Liver (tissue), 8 donors: ENCODE measurements at regions not wholly inside any gene's neighbourhood (a gene's known extent, or its start where the extent isn't known, plus 50 kb on each side); places are given as distances from the start of the nearest gene placed in this dataset.

Experiments
- DNase-seq: peaks from one replicate; pipeline ENCODE4 v3.0.0-alpha.2; 2017; ENCODE audit warnings: low spot score
- H3K27ac ChIP-seq, 2 donors: one replicate each; pipeline ENCODE4 v1.7.0; 2013; ENCODE audit warnings: inconsistent platforms in 2 of 2, low read length in 2 of 2, control low read depth in 1 of 2, low read depth in 1 of 2, mild to moderate bottlenecking in 1 of 2
- H3K27me3 ChIP-seq, 4 donors: one replicate each; pipeline versions ENCODE4 v1.6.1 to v1.7.0; 2013; ENCODE audit warnings: low read length in 3 of 4, inconsistent platforms in 1 of 4, mild to moderate bottlenecking in 1 of 4, moderate library complexity in 1 of 4; ENCODE audit not compliant: control insufficient read depth in 4 of 4, insufficient read depth in 4 of 4
- H3K36me3 ChIP-seq, 4 donors: one replicate each; pipeline versions ENCODE4 v1.6.1 to v1.7.0; 2013; ENCODE audit warnings: low read length in 3 of 4, mild to moderate bottlenecking in 3 of 4, low read depth in 1 of 4, moderate library complexity in 1 of 4; ENCODE audit not compliant: control insufficient read depth in 4 of 4, insufficient read depth in 3 of 4
- H3K4me1 ChIP-seq, 4 donors: one replicate each; pipeline versions ENCODE4 v1.6.1 to v1.7.0; 2013; ENCODE audit warnings: low read length in 3 of 4, mild to moderate bottlenecking in 3 of 4, moderate library complexity in 1 of 4; ENCODE audit not compliant: control insufficient read depth in 4 of 4, insufficient read depth in 4 of 4
- H3K4me3 ChIP-seq, 3 donors: one replicate each; pipeline versions ENCODE4 v1.6.1 to v1.7.0; 2013; ENCODE audit warnings: low read length in 3 of 3, control low read depth in 1 of 3, low read depth in 1 of 3, mild to moderate bottlenecking in 1 of 3
- H3K9ac ChIP-seq, 2 donors: one replicate each; pipeline ENCODE4 v1.7.0; 2013; ENCODE audit warnings: low read length in 2 of 2, mild to moderate bottlenecking in 2 of 2, moderate library complexity in 2 of 2, control low read depth in 1 of 2, low read depth in 1 of 2
- H3K9me3 ChIP-seq, 4 donors: one replicate each; pipeline versions ENCODE4 v1.6.1 to v1.7.0; 2013; ENCODE audit warnings: low read length in 3 of 4; ENCODE audit not compliant: control insufficient read depth in 4 of 4
- EGR1 ChIP-seq, 2 donors: IDR thresholded peaks; 2 replicates each; pipeline ENCODE4 v1.6.1; 2016 to 2018; ENCODE audit warnings: antibody characterized with exemption in 2 of 2, low read depth in 2 of 2
- FOXA2 ChIP-seq: IDR thresholded peaks from 2 replicates; pipeline ENCODE4 v1.6.1; 2016; ENCODE audit warnings: antibody characterized with exemption
- GABPA ChIP-seq, 2 donors: IDR thresholded peaks in 1 of 2; conservative IDR thresholded peaks in 1 of 2; 2 replicates each; pipeline ENCODE4 v1.6.1; 2016; ENCODE audit warnings: antibody characterized with exemption in 2 of 2, mild to moderate bottlenecking in 1 of 2, moderate library complexity in 1 of 2
- HNF4A ChIP-seq, 2 donors: conservative IDR thresholded peaks; 2 replicates each; pipeline ENCODE4 v1.6.1; 2016; ENCODE audit warnings: antibody characterized with exemption in 2 of 2, mild to moderate bottlenecking in 2 of 2
- HNF4G ChIP-seq: IDR thresholded peaks from 2 replicates; pipeline ENCODE4 v1.6.1; 2016; ENCODE audit warnings: antibody characterized with exemption
- JUND ChIP-seq, 2 donors: IDR thresholded peaks; 2 replicates each; pipeline ENCODE4 v1.6.1; 2016; ENCODE audit warnings: antibody characterized with exemption in 2 of 2
- NR2F2 ChIP-seq: IDR thresholded peaks from 2 replicates; pipeline ENCODE4 v1.6.1; 2016; ENCODE audit warnings: antibody characterized with exemption
- RAD21 ChIP-seq, 2 donors: IDR thresholded peaks; 2 replicates each; pipeline ENCODE4 v1.6.1; 2016; ENCODE audit warnings: antibody characterized with exemption in 2 of 2, mild to moderate bottlenecking in 2 of 2
- RXRA ChIP-seq, 2 donors: IDR thresholded peaks; 2 replicates each; pipeline ENCODE4 v1.6.1; 2017 to 2018; ENCODE audit warnings: antibody characterized with exemption in 2 of 2, mild to moderate bottlenecking in 1 of 2
- SP1 ChIP-seq: IDR thresholded peaks from 2 replicates; pipeline ENCODE4 v1.6.1; 2018; ENCODE audit warnings: antibody characterized with exemption, mild to moderate bottlenecking
- TAF1 ChIP-seq: conservative IDR thresholded peaks from 2 replicates; pipeline ENCODE4 v1.6.1; 2016; ENCODE audit warnings: antibody characterized with exemption, mild to moderate bottlenecking
- YY1 ChIP-seq: IDR thresholded peaks from 2 replicates; pipeline ENCODE4 v1.6.1; 2016; ENCODE audit warnings: antibody characterized with exemption, mild to moderate bottlenecking
- WGBS: extraction: QIAGEN DNeasy Blood & Tissue Kit; methylation state at CpG from one replicate; pipeline ENCODE4 v1.1.7; 2013; 5-methylcytosine and 5-hydroxymethylcytosine counted together
- TF ChIP-seq, protein P1 (sequence below): IDR thresholded peaks from 2 replicates; pipeline ENCODE4 v1.6.1; 2016; ENCODE audit warnings: antibody characterized with exemption
- TF ChIP-seq, protein P2 (sequence below): IDR thresholded peaks from 2 replicates; pipeline ENCODE4 v1.6.1; 2016; ENCODE audit warnings: antibody characterized with exemption
- TF ChIP-seq, protein P3 (sequence below): fragments of 150-350 bp; IDR thresholded peaks from 2 replicates; pipeline ENCODE4 v1.5.1; 2017; ENCODE audit warnings: improper control_type of control experiment, low read depth, low read length; ENCODE audit not compliant: missing input control
- TF ChIP-seq, protein P4 (sequence below): IDR thresholded peaks from 2 replicates; pipeline ENCODE4 v1.6.1; 2016; ENCODE audit warnings: antibody characterized with exemption
- TF ChIP-seq, protein P5 (sequence below): IDR thresholded peaks from 2 replicates; pipeline ENCODE4 v1.6.1; 2016; ENCODE audit warnings: antibody characterized with exemption, mild to moderate bottlenecking
- donor health status: healthy.
- donor health status: healthy.
- donor health status: healthy.
- donor health status: healthy.
- donor health status: healthy.

DNA sequence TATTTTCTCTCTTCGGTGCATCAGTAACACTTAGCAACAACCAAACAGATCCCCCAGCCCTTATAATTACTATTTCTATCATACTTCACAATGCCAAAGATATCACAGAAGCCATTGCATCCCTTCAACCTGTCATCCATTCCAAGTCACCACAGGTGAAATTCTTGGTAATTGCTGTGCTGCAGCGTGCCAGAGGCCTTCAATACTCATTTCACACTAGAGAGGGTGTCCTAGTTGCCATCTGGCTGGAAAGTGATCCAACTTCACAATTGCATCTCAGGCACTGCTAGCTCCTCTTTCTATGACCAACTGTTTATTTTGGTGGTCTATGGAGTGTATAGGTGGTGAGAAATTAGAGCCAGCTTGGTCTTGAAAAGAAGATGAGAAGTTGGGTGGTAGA lies 131.2 kb downstream of the NUP35 start:
- no peaks in the 10 kb centered on the region for H3K27me3 ChIP-seq
- H3K36me3 ChIP-seq, result no peaks in the 10 kb centered on the region
- 79% methylated on average over 2 of the region's 2 CpGs for WGBS
- TF ChIP-seq RXRA (IDR thresholded peaks at IDR 0.05) (no peak), HNF4G (no peak), SP1 (no peak), TAF1 (no peak), FOXA2 (no peak), EGR1 (IDR thresholded peaks at IDR 0.05; ENCODE audit: low read depth in 2 of 2) (no peak), RAD21 (IDR thresholded peaks at IDR 0.05) (no peak), HNF4A (conservative IDR thresholded peaks at IDR 0.05) (no peak), YY1 (no peak)
- TF ChIP-seq, protein P1, sequence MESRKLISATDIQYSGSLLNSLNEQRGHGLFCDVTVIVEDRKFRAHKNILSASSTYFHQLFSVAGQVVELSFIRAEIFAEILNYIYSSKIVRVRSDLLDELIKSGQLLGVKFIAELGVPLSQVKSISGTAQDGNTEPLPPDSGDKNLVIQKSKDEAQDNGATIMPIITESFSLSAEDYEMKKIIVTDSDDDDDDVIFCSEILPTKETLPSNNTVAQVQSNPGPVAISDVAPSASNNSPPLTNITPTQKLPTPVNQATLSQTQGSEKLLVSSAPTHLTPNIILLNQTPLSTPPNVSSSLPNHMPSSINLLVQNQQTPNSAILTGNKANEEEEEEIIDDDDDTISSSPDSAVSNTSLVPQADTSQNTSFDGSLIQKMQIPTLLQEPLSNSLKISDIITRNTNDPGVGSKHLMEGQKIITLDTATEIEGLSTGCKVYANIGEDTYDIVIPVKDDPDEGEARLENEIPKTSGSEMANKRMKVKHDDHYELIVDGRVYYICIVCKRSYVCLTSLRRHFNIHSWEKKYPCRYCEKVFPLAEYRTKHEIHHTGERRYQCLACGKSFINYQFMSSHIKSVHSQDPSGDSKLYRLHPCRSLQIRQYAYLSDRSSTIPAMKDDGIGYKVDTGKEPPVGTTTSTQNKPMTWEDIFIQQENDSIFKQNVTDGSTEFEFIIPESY, result no peak
- TF ChIP-seq, protein P2, sequence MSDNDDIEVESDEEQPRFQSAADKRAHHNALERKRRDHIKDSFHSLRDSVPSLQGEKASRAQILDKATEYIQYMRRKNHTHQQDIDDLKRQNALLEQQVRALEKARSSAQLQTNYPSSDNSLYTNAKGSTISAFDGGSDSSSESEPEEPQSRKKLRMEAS, result no peak
- TF ChIP-seq, protein P3, sequence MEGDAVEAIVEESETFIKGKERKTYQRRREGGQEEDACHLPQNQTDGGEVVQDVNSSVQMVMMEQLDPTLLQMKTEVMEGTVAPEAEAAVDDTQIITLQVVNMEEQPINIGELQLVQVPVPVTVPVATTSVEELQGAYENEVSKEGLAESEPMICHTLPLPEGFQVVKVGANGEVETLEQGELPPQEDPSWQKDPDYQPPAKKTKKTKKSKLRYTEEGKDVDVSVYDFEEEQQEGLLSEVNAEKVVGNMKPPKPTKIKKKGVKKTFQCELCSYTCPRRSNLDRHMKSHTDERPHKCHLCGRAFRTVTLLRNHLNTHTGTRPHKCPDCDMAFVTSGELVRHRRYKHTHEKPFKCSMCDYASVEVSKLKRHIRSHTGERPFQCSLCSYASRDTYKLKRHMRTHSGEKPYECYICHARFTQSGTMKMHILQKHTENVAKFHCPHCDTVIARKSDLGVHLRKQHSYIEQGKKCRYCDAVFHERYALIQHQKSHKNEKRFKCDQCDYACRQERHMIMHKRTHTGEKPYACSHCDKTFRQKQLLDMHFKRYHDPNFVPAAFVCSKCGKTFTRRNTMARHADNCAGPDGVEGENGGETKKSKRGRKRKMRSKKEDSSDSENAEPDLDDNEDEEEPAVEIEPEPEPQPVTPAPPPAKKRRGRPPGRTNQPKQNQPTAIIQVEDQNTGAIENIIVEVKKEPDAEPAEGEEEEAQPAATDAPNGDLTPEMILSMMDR, result no peak
- TF ChIP-seq, protein P4, sequence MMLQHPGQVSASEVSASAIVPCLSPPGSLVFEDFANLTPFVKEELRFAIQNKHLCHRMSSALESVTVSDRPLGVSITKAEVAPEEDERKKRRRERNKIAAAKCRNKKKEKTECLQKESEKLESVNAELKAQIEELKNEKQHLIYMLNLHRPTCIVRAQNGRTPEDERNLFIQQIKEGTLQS, result no peak
- TF ChIP-seq, protein P5, sequence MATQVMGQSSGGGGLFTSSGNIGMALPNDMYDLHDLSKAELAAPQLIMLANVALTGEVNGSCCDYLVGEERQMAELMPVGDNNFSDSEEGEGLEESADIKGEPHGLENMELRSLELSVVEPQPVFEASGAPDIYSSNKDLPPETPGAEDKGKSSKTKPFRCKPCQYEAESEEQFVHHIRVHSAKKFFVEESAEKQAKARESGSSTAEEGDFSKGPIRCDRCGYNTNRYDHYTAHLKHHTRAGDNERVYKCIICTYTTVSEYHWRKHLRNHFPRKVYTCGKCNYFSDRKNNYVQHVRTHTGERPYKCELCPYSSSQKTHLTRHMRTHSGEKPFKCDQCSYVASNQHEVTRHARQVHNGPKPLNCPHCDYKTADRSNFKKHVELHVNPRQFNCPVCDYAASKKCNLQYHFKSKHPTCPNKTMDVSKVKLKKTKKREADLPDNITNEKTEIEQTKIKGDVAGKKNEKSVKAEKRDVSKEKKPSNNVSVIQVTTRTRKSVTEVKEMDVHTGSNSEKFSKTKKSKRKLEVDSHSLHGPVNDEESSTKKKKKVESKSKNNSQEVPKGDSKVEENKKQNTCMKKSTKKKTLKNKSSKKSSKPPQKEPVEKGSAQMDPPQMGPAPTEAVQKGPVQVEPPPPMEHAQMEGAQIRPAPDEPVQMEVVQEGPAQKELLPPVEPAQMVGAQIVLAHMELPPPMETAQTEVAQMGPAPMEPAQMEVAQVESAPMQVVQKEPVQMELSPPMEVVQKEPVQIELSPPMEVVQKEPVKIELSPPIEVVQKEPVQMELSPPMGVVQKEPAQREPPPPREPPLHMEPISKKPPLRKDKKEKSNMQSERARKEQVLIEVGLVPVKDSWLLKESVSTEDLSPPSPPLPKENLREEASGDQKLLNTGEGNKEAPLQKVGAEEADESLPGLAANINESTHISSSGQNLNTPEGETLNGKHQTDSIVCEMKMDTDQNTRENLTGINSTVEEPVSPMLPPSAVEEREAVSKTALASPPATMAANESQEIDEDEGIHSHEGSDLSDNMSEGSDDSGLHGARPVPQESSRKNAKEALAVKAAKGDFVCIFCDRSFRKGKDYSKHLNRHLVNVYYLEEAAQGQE, result no peak
- no peak overlapping the region for H3K9ac ChIP-seq
- no peak for DNase-seq
- H3K9me3 ChIP-seq, result no peaks in the 10 kb centered on the region
- no peaks in the 10 kb centered on the region for H3K4me1 ChIP-seq
- no peak overlapping the region for H3K27ac ChIP-seq
- no peak overlapping the region for H3K4me3 ChIP-seq

DNA sequence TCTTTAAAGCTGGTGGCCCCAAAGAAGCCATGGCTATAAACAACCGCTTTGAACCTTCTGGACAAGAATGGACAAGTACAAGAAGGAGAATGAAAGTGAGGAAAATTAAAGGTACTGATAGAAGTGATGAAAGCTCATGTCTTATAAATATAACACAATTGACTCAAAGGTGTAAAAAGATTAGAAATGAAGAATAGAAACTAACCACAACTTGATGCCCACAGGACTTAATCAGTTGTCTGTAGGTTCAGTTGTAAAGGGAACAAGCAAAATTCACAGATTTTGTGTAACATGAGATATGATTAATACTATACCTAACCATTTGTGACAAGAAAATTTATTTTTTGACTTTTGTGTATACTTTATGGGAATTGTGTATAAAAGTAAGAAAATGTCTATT lies 135.7 kb downstream of the NUP35 start:
- Histone ChIP-seq H3K4me1 (no peaks in the 10 kb centered on the region), H3K9ac (no peak overlapping the region), H3K9me3 (no peaks in the 10 kb centered on the region), H3K4me3 (no peak overlapping the region), H3K27me3 (no peaks in the 10 kb centered on the region), H3K36me3 (no peaks in the 10 kb centered on the region), H3K27ac (no peak overlapping the region)
- DNase-seq, result no peak
- 93% methylated on average over 1 of the region's 1 CpG for WGBS
- TF ChIP-seq RXRA (IDR thresholded peaks at IDR 0.05), result no peak
- TF ChIP-seq, protein P4, result no peak
- no peak for TF ChIP-seq RAD21 (IDR thresholded peaks at IDR 0.05)
- no peak for TF ChIP-seq GABPA (IDR thresholded peaks at IDR 0.05 in 1 of 2, conservative IDR thresholded peaks at IDR 0.05 in 1 of 2)
- TF ChIP-seq, protein P1, result no peak
- no peak for TF ChIP-seq HNF4G
- TF ChIP-seq, protein P5, result no peak
- TF ChIP-seq, protein P2, result no peak
- TF ChIP-seq HNF4A (conservative IDR thresholded peaks at IDR 0.05), result no peak
- TF ChIP-seq FOXA2, result no peak
- TF ChIP-seq EGR1 (IDR thresholded peaks at IDR 0.05; ENCODE audit: low read depth in 2 of 2), result no peak
- TF ChIP-seq JUND (IDR thresholded peaks at IDR 0.05), result no peak
- no peak for TF ChIP-seq TAF1
- no peak for TF ChIP-seq YY1
- no peak for TF ChIP-seq NR2F2
